ENCODE measurements at regions not wholly inside any gene's neighbourhood (a gene's known extent, or its start where the extent isn't known, plus 50 kb on each side); places are given as distances from the start of the nearest gene placed in this dataset.

- no peak for DNase-seq (ENCODE audit: extremely low read depth, low read depth)
- no peak for TF ChIP-seq CTCF (IDR thresholded peaks at IDR 0.05; ENCODE audit: low read depth, low read length)
Measured at GRCh38 chr4:22246847-22247246, 269.0 kb downstream of the ADGRA3 start.

- no peak for DNase-seq (ENCODE audit: extremely low read depth, low read depth)
- TF ChIP-seq CTCF (IDR thresholded peaks at IDR 0.05; ENCODE audit: low read depth, low read length): no peak
Measured at GRCh38 chr4:22245294-22245693, 270.6 kb downstream of the ADGRA3 start.

GRCh38 chr4:22241415-22241814, 274.5 kb downstream of the ADGRA3 start:
- TF ChIP-seq CTCF (IDR thresholded peaks at IDR 0.05; ENCODE audit: low read depth, low read length): no peak
- DNase-seq (ENCODE audit: extremely low read depth, low read depth): no peak

GRCh38 chr4:22240814-22241213, 275.1 kb downstream of the ADGRA3 start:
- no peak for DNase-seq (ENCODE audit: extremely low read depth, low read depth)
- no peak for TF ChIP-seq CTCF (IDR thresholded peaks at IDR 0.05; ENCODE audit: low read depth, low read length)

GRCh38 chr4:22238742-22239141, 277.1 kb downstream of the ADGRA3 start:
- TF ChIP-seq CTCF (IDR thresholded peaks at IDR 0.05; ENCODE audit: low read depth, low read length): no peak
- no peak for DNase-seq (ENCODE audit: extremely low read depth, low read depth)

- DNase-seq (ENCODE audit: extremely low read depth, low read depth): no peak
- TF ChIP-seq CTCF (IDR thresholded peaks at IDR 0.05; ENCODE audit: low read depth, low read length): no peak
Measured at GRCh38 chr4:22237846-22238494, 277.9 kb downstream of the ADGRA3 start.

GRCh38 chr4:22237155-22237751, 278.6 kb downstream of the ADGRA3 start:
- peak; percentile 26; the same call in 1 of the 2 replicates for TF ChIP-seq CTCF (IDR thresholded peaks at IDR 0.05; ENCODE audit: low read depth, low read length)
- DNase-seq (ENCODE audit: extremely low read depth, low read depth): no peak
